Right renal cortex interstitium (tissue), 3 donors: ENCODE measurements at regions not wholly inside any gene's neighbourhood (a gene's known extent, or its start where the extent isn't known, plus 50 kb on each side); places are given as distances from the start of the nearest gene placed in this dataset.

Experiments
- DNase-seq, 3 donors: peaks; one replicate each; pipeline ENCODE4 v3.0.0-alpha.2; 2013; ENCODE audit warnings: low read depth in 3 of 3, low spot score in 2 of 3

DNA sequence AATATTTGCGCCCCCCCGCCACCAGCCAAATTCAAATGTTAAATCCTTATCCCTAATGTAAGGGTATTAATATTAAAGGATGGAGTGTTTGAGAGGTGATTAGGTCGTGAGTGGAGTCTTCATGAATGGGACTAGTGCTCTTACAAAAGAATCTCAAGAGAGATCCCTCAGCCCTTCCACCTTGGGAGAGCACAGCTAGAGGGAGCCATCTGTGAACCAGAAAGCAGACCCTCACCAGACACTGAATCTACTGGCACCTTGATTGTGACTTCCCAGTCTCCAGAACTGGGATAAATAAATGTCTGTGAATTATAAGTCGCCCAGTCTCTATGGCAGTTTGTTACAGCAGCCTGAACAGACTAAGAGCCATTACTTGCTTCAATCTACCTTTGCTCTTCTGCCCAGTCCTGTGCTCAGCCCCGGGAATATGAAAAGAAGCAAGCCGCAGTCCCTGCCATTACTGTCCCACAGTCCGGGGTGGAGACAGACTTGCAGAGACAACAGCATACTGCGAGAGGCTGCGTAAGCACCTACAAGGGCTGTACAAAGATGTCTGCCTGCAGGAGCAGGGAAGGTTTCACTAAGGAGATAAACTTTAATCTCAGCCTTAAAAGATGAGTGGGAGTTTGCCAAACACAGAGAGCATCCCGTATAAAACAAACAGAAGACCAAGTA lies 110.7 kb upstream of the TMCO5A start:
- DNase-seq = no peak

DNA sequence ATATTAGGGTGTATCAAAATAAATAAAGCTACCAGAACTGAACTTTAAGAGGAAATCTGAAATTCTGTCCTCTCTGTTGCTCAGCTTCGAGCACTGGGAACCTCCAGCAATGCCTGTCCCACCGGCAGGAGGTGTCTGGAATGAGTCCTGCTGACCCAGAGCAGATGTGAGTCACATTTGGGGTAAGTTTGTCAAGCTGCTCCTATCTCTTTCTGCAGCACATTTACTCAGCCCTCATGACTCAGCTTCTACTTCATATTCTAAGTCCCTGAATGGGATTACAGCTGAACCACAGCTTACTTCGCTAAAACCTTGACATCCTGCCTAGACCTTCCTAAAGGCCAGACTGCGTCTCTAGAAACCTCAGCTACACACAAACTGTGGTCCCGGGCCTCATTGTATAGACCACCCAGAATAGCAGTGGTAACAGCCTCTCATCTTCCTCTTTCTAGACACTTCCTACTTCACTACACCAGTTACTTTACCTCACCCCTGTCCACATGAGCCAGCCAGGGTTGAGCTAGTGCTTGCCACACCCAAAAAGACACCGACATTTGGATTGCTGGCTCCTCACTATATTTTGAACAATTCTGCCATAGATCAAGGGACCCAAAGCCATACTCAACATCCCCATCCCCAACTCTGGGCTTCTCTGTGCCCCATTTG lies 109.6 kb upstream of the TMCO5A start:
- DNase-seq = no peak

DNA sequence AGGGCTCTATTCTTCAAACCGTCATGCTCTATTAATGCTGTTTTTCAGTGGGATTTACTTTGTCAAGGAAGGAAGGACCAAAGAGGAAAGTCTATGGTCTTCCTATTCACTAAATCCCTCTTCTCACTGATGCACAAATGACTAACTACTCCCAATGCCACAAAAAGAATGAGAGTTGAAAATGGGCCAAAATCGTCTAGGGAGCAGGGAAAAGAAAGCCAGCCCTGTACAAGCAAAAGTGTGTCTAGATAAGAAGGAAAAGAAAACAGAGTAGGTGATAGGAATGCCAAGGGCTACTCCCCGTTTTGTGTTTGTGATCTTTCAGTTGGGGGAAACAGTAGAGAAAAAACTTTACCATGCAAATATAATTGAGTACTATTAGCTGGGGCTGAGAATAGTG lies 97.2 kb upstream of the TMCO5A start:
- no peak for DNase-seq

DNA sequence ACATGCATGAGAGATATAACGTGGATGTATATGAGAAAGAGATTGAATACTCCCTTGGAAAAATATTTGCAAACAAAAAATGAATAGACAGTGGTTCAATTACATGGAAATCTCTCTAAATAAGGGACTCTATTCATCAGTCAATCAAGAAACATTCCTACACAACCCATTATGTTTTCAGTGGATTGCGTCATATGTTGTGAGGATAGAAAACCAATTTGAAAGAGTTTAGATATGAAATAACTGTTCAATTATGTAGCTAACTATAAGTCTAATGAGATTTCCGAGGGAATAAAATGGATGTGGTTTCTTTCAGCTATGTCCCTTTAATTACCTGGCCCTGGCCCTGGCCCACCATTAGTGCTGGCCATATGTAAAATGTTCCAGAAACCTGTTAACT lies 86.7 kb upstream of the TMCO5A start:
- no peak for DNase-seq

DNA sequence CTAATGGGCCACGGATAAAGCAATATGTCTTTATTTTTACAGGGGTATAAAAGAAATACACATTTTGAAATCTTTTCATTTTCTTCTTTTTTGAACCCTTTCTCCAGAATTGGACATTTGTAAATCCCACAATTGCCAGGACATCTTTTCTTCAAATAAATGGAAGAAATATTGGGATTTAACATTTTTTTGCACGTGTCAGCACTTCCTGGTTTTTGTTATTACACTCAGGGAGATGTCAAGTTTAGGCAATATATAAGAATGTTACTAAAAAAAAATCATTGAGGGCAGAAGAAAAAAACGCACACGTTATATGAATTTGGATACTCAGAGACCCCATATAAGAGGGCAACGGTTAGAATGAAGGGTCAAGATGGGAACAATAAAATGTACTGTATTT lies 78.3 kb upstream of the TMCO5A start:
- DNase-seq = no peak

DNA sequence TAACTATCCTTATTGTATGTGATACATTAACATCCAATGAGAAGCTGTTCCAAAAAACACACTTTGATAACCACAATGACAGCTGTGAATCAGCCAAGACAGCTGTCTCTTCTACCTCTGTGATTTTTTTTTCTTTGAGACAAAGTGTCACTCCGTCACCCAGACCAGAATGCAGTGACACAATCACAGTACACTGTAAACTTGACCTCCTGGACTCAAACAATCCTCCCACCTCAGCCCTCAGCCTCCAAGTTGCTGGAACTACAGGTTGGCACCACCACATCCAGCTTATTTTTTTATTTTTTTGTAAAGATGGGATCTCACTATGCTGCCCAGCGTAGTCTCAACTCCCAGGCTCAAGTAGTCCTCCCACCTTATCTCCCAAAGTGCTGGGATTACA lies 73.5 kb upstream of the TMCO5A start:
- DNase-seq = no peak

DNA sequence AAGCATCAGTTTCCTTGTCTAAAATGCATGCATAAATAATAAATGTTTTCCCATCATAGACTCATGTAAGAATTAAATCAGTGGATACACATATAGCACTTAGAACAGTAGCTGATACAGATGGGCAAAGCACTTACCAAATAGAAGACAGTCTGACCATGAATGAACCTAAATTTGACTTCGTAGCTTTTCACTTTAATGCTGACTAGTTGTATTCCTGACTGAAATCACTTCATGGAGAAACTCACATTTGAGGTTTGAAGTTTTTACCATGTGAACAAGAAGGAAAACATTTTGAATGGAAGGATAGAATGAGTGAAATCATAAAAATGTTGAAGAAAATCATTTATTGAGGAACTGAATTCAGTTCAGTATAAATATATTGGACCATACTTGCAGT lies 68.8 kb upstream of the TMCO5A start:
- DNase-seq = no peak

DNA sequence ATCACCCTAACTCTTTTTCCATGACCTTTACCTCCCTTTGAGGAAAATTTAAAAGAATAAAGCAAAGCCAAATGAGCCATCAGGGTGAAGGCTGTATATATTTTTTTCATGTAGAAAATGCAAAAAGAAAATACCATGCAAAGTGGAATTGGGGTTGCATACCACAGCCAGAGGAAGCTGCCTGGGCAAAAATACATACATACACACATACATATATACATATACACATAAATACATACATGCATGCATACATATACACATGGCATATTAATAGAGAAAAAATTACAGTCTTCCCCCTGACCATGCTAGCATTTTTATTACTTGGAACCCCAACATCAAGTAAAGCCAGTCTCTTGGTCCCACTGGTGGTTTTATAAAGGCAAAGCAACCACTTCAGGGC lies 63.7 kb upstream of the TMCO5A start:
- DNase-seq = no peak

DNA sequence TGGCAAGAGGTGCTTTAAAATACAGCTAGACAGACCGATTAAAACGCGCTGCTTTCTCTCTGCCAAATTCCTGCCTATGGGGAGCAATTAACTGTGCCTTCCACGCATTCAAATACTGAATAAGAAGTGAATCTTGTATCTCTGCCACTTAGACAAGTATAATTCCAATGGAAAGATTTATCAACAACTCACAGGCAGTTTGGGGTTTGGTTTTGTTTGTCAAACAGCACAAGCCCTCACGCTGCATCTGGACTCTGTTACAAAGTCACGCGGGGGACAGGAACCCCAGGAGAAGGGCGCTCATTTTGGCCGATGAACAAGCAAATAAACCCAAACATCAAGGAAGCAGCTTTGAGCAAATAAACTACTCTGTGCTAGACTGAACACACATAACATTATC lies 61.8 kb upstream of the TMCO5A start:
- peak in 1 of 3 donors; percentile 16 for DNase-seq

DNA sequence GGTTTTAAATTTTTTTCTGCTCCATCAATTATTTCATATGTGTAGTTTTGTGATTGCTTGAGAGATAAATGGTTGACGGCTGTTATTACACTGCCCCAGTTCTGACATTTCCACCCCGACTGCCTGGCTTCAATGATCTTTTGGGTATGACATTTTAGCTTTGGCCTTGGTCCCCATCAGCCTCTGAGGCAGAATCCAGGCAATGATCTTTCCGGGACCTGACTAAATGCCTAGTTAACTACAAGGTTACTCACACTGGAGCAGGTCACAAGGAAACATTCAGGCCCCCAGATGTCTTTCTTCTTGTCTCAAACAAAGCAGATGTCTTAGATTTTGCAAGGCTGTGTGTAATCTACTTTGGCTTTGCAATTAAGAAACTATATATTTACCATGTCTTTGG lies 61.1 kb upstream of the TMCO5A start:
- peak in 1 of 3 donors; percentile 23 for DNase-seq

DNA sequence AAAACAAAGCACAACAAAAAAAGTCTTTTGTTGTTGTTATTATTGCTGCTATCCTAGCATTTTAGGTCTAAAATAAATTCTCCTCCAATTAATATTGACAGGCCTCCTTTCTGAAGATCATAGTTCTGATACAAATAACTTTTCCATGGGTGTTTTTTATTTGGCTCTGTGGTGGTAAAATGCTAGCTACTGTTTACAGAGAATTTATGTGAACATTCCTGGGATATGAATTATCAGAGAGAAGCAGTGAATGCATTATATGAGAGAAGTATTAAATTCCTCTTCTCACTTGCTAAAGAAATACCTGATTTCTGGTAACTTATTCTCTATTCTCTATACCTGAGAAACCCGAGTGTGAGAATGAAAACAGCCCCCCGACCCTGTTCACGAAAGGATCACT lies 57.5 kb upstream of the TMCO5A start:
- no peak for DNase-seq

DNA sequence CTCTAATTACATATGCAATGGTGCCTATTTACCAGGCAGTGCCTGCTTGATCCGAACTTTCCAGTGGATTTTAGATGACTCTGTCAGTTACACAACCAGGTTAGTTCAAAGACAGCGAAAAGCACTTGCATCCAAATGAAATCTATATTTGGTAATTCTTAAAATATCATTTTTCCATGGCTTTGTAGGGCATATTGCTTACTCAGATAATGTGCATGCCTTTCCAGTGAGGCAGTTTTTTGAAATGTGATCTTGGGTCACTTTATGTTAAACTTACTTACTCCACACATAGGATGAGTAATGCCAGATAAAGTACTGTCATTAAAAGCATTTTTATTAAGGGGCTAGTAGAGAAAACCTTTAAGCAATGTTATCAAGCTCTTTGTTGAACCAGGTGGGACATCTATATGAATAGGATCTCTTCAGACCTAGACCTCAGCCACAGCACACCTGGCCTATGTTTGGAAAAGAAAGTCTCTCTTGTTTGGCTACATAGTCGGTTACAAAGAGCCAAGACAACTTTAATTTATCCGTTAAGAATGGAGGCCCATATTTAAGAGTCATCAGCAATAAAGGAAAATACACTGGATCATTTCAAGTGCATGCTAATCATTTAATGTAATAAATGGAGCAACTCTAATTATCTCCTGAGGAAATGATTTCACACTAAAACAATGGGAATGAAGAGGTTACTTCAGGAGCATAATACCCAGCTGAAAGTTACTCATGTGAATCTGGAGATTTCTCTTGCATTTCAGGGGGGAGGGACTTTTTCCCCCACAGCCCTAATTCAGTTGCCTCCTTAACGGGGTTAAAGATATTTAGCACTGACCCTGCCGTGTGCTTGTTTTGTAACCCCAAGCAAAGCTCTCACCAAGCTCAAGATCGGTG lies 56.3 kb upstream of the TMCO5A start:
- DNase-seq = no peak

DNA sequence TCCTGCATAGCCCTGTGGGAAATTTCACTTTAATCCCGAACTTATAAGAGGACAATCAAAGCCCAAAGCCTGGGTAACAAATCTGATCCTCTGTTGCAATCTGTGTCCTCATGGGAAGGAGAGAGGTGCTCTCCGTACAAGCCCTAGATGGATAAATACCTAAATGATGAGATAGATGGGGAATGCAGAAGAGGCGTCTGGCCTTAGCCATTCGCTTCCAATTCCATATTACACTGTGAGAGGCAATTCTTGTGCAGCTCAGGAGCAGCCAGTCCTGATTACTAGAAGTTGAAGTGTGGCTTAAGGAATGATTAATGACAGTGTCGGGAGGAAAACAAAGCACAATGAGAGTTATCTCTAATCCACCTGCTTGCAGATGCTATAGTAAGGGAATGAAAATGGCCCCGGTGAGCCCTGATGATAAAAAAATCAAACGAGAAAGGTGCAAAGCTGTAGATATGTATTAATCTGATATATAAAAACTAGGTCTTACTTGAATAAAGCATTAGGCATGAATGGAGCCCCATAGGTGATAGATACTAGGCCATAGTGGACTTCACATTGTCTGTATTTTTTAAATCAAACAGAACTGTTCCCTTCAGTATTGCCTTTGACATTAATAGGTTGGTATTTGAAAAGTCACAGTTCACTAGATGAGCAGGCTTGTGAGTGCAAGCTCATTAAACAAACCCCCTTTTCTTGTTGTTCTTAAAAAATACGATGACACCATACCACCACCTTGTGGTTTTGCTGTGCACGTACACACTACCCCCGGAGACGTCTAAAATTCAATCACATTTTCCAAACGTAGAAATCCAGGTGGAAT lies 54.2 kb upstream of the TMCO5A start:
- DNase-seq = peak in 1 of 3 donors; percentile 51

DNA sequence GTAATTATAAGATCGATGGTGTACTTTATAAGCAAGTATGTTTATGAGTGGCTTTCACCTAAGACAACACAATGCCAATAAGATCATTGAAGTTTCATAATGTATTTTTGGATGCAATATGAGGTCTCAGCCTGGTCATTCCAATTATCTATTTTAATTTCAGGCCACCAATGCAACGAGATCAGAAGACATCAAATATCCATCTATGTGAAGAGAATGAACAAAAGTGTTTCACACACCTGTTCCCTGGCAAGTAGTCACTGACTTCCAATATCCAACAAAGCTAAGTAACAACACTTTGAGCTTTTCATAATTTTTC lies 53.6 kb upstream of the TMCO5A start:
- no peak for DNase-seq

DNA sequence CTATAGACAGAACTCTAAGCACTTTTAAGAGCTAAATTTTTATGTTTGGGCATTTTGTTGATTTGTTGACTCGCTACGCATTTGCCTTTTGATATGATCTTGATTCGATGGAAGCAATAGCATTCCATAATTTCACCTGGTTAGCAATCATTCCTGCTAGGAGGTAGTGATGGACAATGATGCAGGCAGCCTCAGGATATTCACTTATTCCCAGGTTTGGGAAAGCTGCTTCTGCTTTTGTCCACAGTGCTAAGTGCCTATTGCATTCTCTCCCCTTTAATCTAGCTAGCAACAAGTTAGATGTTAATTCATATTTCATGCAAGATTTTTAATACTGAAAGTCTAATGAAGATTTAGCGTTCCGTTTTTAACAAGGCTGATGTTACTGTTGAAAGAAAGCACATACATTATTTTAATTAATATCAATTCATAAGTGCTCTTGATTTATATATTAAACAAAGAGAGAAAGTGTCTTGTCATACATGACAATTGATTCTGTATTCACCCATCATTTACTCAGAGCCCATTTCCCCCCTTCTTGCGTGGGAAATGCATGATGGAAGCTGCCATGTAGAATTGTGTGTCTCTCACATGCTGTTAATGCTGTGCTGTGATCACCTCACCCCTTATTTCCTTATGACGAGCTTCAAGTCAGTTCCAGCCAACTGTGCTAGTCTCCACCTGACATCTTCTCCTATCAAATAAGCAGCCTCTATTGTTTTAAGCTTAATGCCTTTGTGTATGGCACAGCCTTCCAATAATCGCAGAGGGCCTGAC lies 53.0 kb upstream of the TMCO5A start:
- no peak for DNase-seq

DNA sequence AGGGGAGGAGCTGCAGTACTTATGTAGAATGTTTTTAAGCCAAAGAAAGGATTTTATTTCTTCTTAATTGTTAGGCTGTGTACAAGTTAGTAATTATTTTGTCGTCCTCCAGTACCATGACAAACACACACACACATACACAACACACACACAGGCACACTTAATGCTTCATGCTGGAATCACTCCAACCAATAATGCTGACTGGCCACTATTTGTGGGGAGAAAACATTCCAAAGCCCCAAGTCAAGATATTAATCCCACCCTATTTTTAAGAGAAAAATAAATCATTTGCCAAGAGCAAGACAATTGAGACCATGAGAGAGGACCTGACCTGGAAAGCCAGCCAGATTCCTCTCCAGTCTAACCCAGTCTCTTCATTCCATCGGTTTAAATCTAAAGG lies 51.8 kb upstream of the TMCO5A start:
- no peak for DNase-seq
